CD4-positive, alpha-beta T cell treated with Interleukin-4 for 1 hour (primary cell): ENCODE measurements at regions not wholly inside any gene's neighbourhood (a gene's known extent, or its start where the extent isn't known, plus 50 kb on each side); places are given as distances from the start of the nearest gene placed in this dataset.

Source experiments
- DNase-seq, 2 donors: peaks; one replicate each; pipeline ENCODE4 v3.0.0-alpha.2; 2020 to 2022

DNA sequence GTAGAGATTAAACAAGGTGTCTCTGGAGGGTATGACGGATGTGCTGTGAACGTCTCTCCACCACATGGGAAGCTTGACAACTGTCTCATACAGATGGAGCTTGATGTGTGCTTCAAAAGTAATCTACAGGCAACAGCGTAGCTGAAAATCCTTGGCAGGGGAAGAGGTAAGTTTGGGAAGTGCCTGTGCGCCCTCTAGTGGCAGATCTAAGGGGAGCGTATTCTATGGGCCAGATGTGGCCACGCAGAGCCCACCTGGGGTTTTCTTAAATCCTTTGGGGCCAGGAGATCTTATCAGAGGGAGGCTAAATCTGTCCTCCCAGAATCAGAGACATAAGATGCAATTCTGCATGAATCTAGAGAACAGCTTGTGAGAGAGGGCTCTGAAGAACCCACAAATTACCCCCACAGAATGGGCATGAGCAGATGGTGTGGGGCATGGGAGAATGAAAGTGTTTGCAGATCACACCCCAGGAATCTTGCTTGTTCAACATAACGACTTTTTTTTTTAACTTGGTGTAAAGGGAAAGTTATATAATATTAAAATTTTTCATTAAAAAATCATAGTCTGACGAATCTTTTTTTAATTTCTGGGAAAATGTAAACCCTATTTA is 91.2 kb upstream of the MPP7 start:
- DNase-seq = peak; percentile 65 to 67

GRCh38 chr10:28396331-28396730 is 93.5 kb upstream of the MPP7 start:
- DNase-seq = no peak

- DNase-seq = no peak
Observed at GRCh38 chr10:28397229-28397628, 94.4 kb upstream of the MPP7 start.

- DNase-seq = peak; percentile 7 to 48
Observed at GRCh38 chr10:28400176-28400575, 97.3 kb upstream of the MPP7 start.

DNA sequence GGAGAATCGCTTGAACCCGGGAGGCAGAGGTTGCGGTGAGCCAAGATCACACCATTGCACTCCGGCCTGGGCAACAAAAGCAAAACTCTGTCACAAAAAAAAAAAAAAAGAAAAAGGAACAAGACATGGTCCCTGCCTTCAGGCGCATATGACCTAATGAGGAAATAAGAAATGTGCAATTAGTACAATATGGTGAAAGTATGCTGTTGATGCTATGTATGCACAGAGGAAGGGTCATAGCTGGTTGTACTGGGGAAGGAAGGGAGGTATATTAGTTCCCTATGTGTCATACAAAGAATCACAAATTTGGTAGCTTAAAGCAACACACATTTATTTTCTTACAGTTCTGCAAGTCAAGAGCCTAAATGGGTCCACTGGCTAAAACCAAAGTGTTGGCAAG is 97.8 kb upstream of the MPP7 start:
- DNase-seq = no peak

GRCh38 chr10:28402611-28403073 is 99.8 kb upstream of the MPP7 start:
- DNase-seq = peak; percentile 30 to 58

GRCh38 chr10:28403090-28403489 is 100.2 kb upstream of the MPP7 start:
- no peak for DNase-seq

- DNase-seq = no peak
Observed at GRCh38 chr10:28408237-28408777, 105.4 kb upstream of the MPP7 start.

DNA sequence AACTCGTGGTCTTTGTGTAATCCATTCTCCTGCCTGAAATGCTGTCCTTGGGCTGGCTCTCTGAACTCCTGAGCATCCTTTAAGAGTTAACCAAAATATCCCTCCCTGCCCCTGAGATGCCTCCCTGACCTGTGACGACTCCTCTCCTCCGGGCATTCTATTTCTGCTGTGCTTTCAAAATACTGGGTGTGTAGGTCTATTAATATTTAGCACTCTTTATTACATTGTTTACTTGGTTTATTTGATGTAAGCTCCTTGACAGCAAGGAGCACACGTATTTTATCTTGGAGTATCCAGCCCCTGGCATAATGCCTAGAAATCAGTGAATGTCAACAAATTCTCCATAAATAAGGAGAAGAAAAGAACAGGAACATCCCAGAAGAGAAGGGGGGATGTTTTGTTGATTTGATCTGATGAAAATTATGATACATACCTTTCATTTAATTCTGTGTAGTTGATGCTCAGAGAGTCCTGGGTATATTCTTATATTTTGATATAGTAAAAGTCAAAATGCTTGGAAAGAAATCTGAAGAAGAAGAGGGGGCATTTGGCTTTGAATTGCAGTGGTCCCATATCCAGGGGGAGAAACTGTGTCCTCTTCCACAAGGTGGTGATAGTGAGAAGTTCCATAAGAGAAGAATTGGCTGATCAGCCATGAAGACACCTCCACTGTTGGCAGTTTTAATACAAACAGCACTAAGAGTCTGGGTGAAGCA is 107.7 kb upstream of the MPP7 start:
- DNase-seq = no peak

- DNase-seq = no peak
Observed at GRCh38 chr10:28411136-28411460, 108.2 kb upstream of the MPP7 start.

GRCh38 chr10:28411648-28412047 is 108.8 kb upstream of the MPP7 start:
- DNase-seq = peak; percentile 11 to 72

GRCh38 chr10:28418069-28418468 is 114.8 kb upstream of the WAC start:
- DNase-seq = no peak

GRCh38 chr10:28425422-28425821 is 107.5 kb upstream of the WAC start:
- no peak for DNase-seq

DNA sequence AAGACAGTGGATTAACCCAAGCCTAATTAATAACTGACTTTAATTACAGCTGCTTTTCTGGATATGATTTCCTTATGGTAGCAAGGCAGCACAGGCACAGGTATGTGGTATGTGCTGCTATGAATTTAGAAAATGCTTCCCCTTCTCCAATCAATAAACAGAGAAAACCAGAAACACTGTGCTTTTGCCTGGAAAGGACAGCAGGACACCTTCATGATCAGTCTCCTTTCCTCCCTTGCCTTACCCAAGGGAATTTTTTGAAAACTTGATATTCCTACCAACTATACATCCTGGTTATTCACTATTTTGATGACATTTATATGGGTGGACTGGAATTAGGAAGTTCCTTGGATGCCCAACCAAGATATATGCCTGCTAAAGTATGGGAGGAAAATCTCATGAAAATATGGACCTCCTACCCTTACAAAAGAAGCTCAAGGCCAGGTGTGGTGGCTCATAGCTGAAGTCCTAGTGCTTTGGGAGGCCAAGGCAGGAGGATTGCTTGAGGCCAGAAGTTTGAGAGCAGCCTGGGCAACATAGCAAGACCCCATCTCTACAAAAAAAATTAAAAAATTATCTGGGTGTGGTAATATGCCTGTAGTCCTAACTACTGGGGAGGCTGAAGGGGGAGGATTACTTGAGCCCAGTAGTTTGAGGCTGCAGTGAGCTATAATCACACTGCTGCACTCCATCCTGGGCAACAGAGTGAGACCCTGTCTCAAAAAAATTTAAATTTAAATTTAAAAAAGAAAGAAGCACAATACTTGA is 106.3 kb upstream of the WAC start:
- no peak for DNase-seq

GRCh38 chr10:28427376-28427775 is 105.5 kb upstream of the WAC start:
- no peak for DNase-seq

- DNase-seq = no peak
Observed at GRCh38 chr10:28429045-28429444, 103.9 kb upstream of the WAC start.

- DNase-seq = no peak
Observed at GRCh38 chr10:28429573-28430216, 103.2 kb upstream of the WAC start.

DNA sequence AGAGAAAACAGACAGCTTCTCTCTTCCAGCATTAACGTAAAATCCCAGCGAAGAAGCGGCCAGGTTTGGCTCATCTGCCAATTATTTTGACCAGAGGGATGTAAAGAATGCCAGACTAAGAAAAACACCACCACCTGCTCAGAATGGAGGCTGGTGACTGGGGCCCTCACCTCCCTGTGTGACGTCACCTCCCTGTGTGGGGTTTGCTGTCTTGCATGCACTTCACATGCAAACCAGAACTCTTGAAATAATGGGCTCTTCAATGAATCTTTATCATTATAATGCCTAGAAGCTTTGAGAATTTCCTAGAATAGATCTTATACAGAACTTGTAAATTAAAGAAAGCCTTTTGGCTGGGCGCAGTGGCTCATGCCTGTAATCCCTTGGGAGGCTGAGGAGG is 101.8 kb upstream of the WAC start:
- no peak for DNase-seq

DNA sequence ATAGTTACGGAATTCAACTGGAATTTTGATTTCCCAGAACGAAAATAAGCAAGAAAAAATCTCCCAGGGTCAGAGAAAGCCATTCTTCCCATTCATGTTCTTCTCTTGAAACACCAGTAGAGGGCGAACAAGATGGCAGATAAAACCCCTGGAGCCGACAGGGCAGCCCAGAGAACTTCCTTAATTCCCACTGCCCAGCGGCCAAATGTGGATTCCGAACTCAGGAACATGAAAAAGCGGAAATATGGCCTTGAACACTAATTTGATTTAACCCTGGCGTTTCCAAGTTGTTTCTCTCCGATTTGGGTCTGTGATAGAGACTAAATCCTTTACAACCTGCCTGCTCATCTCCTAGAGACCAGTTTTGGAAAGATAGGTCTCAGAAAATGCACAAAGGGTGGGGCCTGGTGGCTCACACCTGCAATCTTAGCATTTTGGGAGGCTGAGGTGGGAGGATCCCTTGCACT is 100.7 kb upstream of the WAC start:
- peak; percentile 45 to 63 for DNase-seq

DNA sequence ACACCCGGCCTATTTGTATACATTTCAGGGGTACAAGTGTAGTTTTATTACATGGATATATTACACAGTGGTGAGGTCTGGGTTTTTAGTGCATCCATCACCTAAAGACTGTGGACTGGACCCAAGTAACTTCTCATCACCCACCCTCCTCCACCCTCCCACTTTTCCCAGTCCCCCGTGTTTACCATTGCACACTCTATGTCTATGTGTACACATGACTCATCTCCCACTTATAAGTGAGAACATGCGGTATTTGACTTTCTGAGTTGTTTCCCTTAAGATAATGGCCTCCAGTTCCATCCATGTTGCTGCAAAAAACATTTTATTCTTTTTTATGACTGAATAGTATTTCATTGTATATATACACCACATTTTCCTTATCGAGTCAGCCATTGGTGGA is 98.9 kb upstream of the WAC start:
- no peak for DNase-seq

DNA sequence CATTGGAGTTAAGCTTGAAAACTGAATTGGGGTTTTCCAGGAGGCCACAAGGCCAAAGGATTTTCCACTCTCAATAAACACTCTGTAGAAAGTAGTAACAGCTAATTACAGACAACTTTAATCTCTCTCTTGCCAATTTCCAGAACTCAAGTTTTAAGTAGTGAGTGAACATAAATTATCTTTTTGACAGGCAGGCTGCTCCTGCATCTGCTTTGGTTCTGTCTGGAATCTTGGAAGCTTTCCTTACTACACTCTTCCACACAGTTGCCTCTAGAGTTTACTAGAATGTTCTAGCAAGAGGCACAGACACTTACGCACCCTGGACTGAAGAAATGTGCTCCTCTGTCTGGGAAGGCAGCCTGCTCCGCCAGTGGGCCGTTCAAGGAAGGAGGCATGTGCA is 90.5 kb upstream of the WAC start:
- DNase-seq = no peak

DNA sequence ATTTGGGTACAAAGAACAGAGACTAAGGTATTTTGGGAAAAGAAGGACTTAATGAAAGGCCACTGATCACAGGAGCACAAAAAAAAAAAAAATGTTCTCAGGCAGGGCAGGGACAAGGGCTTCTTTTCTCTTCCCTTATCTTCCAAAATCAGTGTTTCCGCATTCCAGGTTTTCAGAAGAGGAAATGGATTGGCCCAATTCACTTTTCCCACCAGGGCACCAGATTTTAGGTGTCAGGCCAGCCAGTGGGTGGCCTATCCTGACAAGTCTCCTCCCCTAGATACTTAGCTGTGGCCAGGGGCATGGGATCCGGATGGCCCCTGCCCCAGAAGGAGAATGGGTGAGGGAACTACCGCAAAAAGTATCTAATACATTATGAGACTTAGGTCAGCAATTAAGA is 88.9 kb upstream of the WAC start:
- DNase-seq = no peak

DNA sequence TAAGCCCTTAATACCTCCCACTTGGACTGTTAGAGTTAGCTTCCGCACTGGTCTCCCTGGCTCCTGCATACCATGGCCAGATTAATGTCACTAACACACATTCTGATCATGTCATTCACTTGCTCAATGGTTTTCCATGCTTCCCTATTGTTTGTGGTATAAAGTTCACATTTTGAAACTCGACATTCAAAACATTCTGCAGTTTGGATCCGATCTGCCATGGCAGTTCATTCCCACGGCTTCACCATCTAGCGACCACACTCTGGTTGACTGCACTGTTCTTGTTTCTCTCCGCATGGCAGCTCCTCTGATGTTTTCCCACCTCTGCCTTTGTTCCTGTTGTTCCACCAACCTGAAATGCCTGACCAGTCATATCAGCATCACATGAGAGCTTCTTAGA is 87.4 kb upstream of the WAC start:
- DNase-seq = no peak
